H1 (cell line): ENCODE measurements at regions not wholly inside any gene's neighbourhood (a gene's known extent, or its start where the extent isn't known, plus 50 kb on each side); places are given as distances from the start of the nearest gene placed in this dataset.

Source experiments
- CTCF ChIA-PET: fragments of 300-600 bp; sonication (Branson Sonifier 250); formaldehyde crosslinking; loops from one replicate; lab custom pipeline; 2021; ENCODE audit not compliant: partially characterized antibody; lab: Charles Lee
- POLR2A ChIA-PET: fragments of 300-600 bp; sonication (Branson Sonifier 250); formaldehyde crosslinking; loops from one replicate; lab custom pipeline; 2021; ENCODE audit warnings: inconsistent platforms; ENCODE audit not compliant: partially characterized antibody; lab: Charles Lee
- DNase-seq, 2 experiments: peaks; one replicate each; pipeline versions ENCODE4 v3.0.0 to v3.0.0-alpha.2; 2010 to 2022; ENCODE audit warnings: low spot score in 2 of 2, low read depth in 1 of 2, mixed read lengths in 1 of 2
- FAIRE-seq: peaks from 2 replicates; lab custom pipeline; 2011; peaks lifted over from hg19 to GRCh38; lab: Jason Lieb, UNC
- H2AFZ ChIP-seq: 2 replicates; pipeline ENCODE4 v1.8.1; 2012; ENCODE audit warnings: low read length, inconsistent platforms
- H2AK5ac ChIP-seq: 2 replicates; pipeline ENCODE4 v1.6.1; 2013; ENCODE audit warnings: low read depth, low read length
- H2BK120ac ChIP-seq: replicated peaks from 2 replicates; pipeline ENCODE3; 2013; ENCODE audit warnings: low read depth, low read length, inconsistent platforms
- H2BK12ac ChIP-seq: 2 replicates; pipeline ENCODE4 v1.6.1; 2013; ENCODE audit warnings: low read depth, low read length
- H2BK15ac ChIP-seq: 2 replicates; pipeline ENCODE4 v1.6.1; 2013; ENCODE audit warnings: low read length
- H2BK20ac ChIP-seq: 2 replicates; pipeline ENCODE4 v1.6.1; 2013; ENCODE audit warnings: low read length
- H2BK5ac ChIP-seq: 2 replicates; pipeline ENCODE4 v1.6.1; 2013; ENCODE audit warnings: low read depth, low read length
- H3K14ac ChIP-seq: 2 replicates; pipeline ENCODE4 v1.6.1; 2013; ENCODE audit warnings: inconsistent platforms; ENCODE audit not compliant: insufficient read length
- H3K18ac ChIP-seq: 2 replicates; pipeline ENCODE4 v1.6.1; 2013; ENCODE audit warnings: low read length; ENCODE audit errors: extremely low read depth
- H3K23ac ChIP-seq: 2 replicates; pipeline ENCODE4 v1.6.1; 2013; ENCODE audit warnings: inconsistent platforms; ENCODE audit not compliant: insufficient read length
- H3K23me2 ChIP-seq: 2 replicates; pipeline ENCODE4 v1.6.1; 2013; ENCODE audit warnings: low read depth, low read length
- H3K27ac ChIP-seq: 2 replicates; pipeline ENCODE4 v1.6.1; 2011; ENCODE audit warnings: low read depth, low read length, inconsistent platforms
- H3K27me3 ChIP-seq, 4 experiments: replicated peaks in 1 of 4; 1 replicate in 1 of 4; 2 replicates in 3 of 4; pipeline versions ENCODE4 v1.6.1 to v1.8.1; 2011 to 2013; ENCODE audit warnings: low read length in 3 of 4, mild to moderate bottlenecking in 3 of 4, inconsistent platforms in 2 of 4, mixed read lengths in 2 of 4, moderate library complexity in 1 of 4; ENCODE audit not compliant: control insufficient read depth in 3 of 4, insufficient read depth in 3 of 4; ENCODE audit errors: extremely low read depth in 1 of 4
- H3K36me3 ChIP-seq, 4 experiments: 2 replicates each; pipeline versions ENCODE4 v1.6.1 to v1.8.1; 2011 to 2013; ENCODE audit warnings: mild to moderate bottlenecking in 4 of 4, low read length in 3 of 4, moderate library complexity in 2 of 4, control low read depth in 1 of 4, inconsistent platforms in 1 of 4; ENCODE audit not compliant: insufficient read depth in 4 of 4, control insufficient read depth in 2 of 4
- H3K4ac ChIP-seq: replicated peaks from 2 replicates; pipeline ENCODE3; 2013; ENCODE audit warnings: low read length, low read depth, mixed read lengths, inconsistent platforms; ENCODE audit not compliant: insufficient read length
- H3K4me1 ChIP-seq, 4 experiments: replicated peaks in 1 of 4; 1 replicate in 1 of 4; 2 replicates in 3 of 4; pipeline versions ENCODE4 v1.6.1 to v1.8.1; 2011 to 2013; ENCODE audit warnings: low read length in 3 of 4, inconsistent platforms in 2 of 4, mixed read lengths in 1 of 4; ENCODE audit not compliant: insufficient read depth in 4 of 4, control insufficient read depth in 3 of 4
- H3K4me2 ChIP-seq, 2 experiments: 2 replicates each; pipeline versions ENCODE4 v1.6.1 to v1.8.1; 2011 to 2013; ENCODE audit warnings: low read depth in 2 of 2, low read length in 2 of 2, control low read depth in 1 of 2, inconsistent platforms in 1 of 2, mild to moderate bottlenecking in 1 of 2; ENCODE audit not compliant: insufficient read depth in 1 of 2
- H3K4me3 ChIP-seq, 4 experiments: fragments of 200-600, 300-600 bp in 1 of 4; sonication (generic), shearing (Covaris generic), sonication (Bioruptor Twin) in 1 of 4; 2 replicates each; pipeline versions ENCODE4 v1.5.1 to v1.8.1; 2011 to 2016; ENCODE audit warnings: low read length in 4 of 4, low read depth in 3 of 4, control low read depth in 2 of 4, inconsistent platforms in 2 of 4, mild to moderate bottlenecking in 2 of 4, mixed read lengths in 1 of 4, moderate library complexity in 1 of 4; ENCODE audit not compliant: insufficient read depth in 2 of 4; ENCODE audit errors: extremely low read depth in 1 of 4
- H3K56ac ChIP-seq: replicated peaks from 2 replicates; pipeline ENCODE3; 2013; ENCODE audit warnings: low read depth, mild to moderate bottlenecking, mixed read lengths, low read length, inconsistent platforms; ENCODE audit not compliant: insufficient read length
- H3K79me1 ChIP-seq: 2 replicates; pipeline ENCODE4 v1.6.1; 2013; ENCODE audit warnings: low read depth, low read length, control low read depth
- H3K79me2 ChIP-seq, 2 experiments: 2 replicates each; pipeline versions ENCODE4 v1.6.1 to v1.8.1; 2012 to 2013; ENCODE audit warnings: low read length in 2 of 2, mild to moderate bottlenecking in 2 of 2, inconsistent platforms in 1 of 2; ENCODE audit not compliant: insufficient read depth in 2 of 2, control insufficient read depth in 1 of 2
- H3K9ac ChIP-seq, 4 experiments: replicated peaks in 1 of 4; 1 replicate in 1 of 4; 2 replicates in 3 of 4; pipeline versions ENCODE4 v1.6.1 to v1.8.1; 2011 to 2013; ENCODE audit warnings: low read depth in 3 of 4, low read length in 3 of 4, control low read depth in 2 of 4, mild to moderate bottlenecking in 2 of 4, moderate library complexity in 2 of 4, inconsistent platforms in 1 of 4; ENCODE audit errors: extremely low read depth in 1 of 4
- H3K9me3 ChIP-seq, 2 experiments: 2 replicates each; pipeline versions ENCODE4 v1.6.1 to v1.8.1; 2012 to 2013; ENCODE audit warnings: mild to moderate bottlenecking in 2 of 2, moderate library complexity in 2 of 2, control low read depth in 1 of 2, inconsistent platforms in 1 of 2, low read depth in 1 of 2, low read length in 1 of 2, mixed read lengths in 1 of 2; ENCODE audit not compliant: insufficient read depth in 2 of 2
- H4K20me1 ChIP-seq, 2 experiments: replicated peaks in 1 of 2; 2 replicates each; pipeline versions ENCODE3 to v1.8.1; 2011 to 2013; ENCODE audit warnings: inconsistent platforms in 2 of 2, low read length in 2 of 2, mild to moderate bottlenecking in 1 of 2; ENCODE audit not compliant: insufficient read depth in 2 of 2, control insufficient read depth in 1 of 2
- H4K5ac ChIP-seq: 2 replicates; pipeline ENCODE4 v1.6.1; 2013; ENCODE audit warnings: low read length, low read depth, mixed read lengths, inconsistent platforms; ENCODE audit not compliant: insufficient read length
- H4K8ac ChIP-seq: 2 replicates; pipeline ENCODE4 v1.8.0; 2013; ENCODE audit warnings: mild to moderate bottlenecking, moderate library complexity, low read length, inconsistent platforms; ENCODE audit not compliant: insufficient read depth; ENCODE audit errors: extremely low read depth
- H4K91ac ChIP-seq: replicated peaks from 2 replicates; pipeline ENCODE3; 2013; ENCODE audit warnings: low read length, mixed read lengths, inconsistent platforms; ENCODE audit not compliant: insufficient read length
- ATF3 ChIP-seq: IDR thresholded peaks from 2 replicates; pipeline ENCODE4 v1.6.1; 2011; ENCODE audit warnings: low read depth, mild to moderate bottlenecking, low read length; ENCODE audit not compliant: insufficient read depth
- CBX5 ChIP-seq: fragments of 300-800, 300-1000 bp; sonication (generic); IDR thresholded peaks from 2 replicates; pipeline ENCODE4 v1.7.1; 2016; ENCODE audit warnings: antibody characterized with exemption, low read length, low read depth
- CTBP2 ChIP-seq: IDR thresholded peaks from 2 replicates; pipeline ENCODE4 v1.7.0; 2011; ENCODE audit warnings: borderline replicate concordance, mild to moderate bottlenecking, moderate library complexity, mixed read lengths, low read length; ENCODE audit not compliant: insufficient read depth, insufficient read length
- E2F6 ChIP-seq: IDR thresholded peaks from 2 replicates; pipeline ENCODE4 v1.6.1; 2012; ENCODE audit warnings: inconsistent platforms
- EP300 ChIP-seq, 2 experiments: IDR thresholded peaks; 1 replicate in 1 of 2; 2 replicates in 1 of 2; pipeline ENCODE4 v1.6.1; 2011 to 2012; ENCODE audit warnings: low read depth in 2 of 2, low read length in 2 of 2, mild to moderate bottlenecking in 2 of 2, borderline replicate concordance in 1 of 2, inconsistent platforms in 1 of 2, moderate library complexity in 1 of 2
- GABPA ChIP-seq: IDR thresholded peaks from 2 replicates; pipeline ENCODE4 v1.6.1; 2011; ENCODE audit warnings: mild to moderate bottlenecking, low read length, moderate library complexity, borderline replicate concordance; ENCODE audit not compliant: insufficient read depth
- MAFK ChIP-seq: IDR thresholded peaks from 2 replicates; pipeline ENCODE4 v1.6.1; 2012; ENCODE audit warnings: low read depth, mild to moderate bottlenecking, improper control_type of control experiment, low read length
- SP1 ChIP-seq: IDR thresholded peaks from 2 replicates; pipeline ENCODE4 v1.6.1; 2011; ENCODE audit warnings: low read depth, low read length
- TAF7 ChIP-seq: optimal IDR thresholded peaks from 2 replicates; pipeline ENCODE3; 2011; ENCODE audit warnings: low read depth, mild to moderate bottlenecking, inconsistent platforms, low read length, moderate library complexity, borderline replicate concordance
- WGBS, 2 experiments: shearing (Covaris generic) in 1 of 2; methylation state at CpG; one replicate each; pipeline versions ENCODE4 v1.1.6 to v1.1.7; 2013 to 2015; ENCODE audit warnings: low lambda C conversion rate in 2 of 2, mixed read lengths in 2 of 2, inconsistent platforms in 1 of 2, low coverage in 1 of 2, missing lambda C conversion rate in 1 of 2; ENCODE audit not compliant: insufficient replicate concordance in 2 of 2, insufficient coverage in 1 of 2, insufficient read length in 1 of 2; ENCODE audit errors: extremely low coverage in 1 of 2, missing lambda C conversion rate in 1 of 2; 5-methylcytosine and 5-hydroxymethylcytosine counted together
- TF ChIP-seq, protein P1 (sequence below): IDR thresholded peaks from 2 replicates; pipeline ENCODE4 v1.6.1; 2011; ENCODE audit warnings: low read length, improper control_type of control experiment

DNA sequence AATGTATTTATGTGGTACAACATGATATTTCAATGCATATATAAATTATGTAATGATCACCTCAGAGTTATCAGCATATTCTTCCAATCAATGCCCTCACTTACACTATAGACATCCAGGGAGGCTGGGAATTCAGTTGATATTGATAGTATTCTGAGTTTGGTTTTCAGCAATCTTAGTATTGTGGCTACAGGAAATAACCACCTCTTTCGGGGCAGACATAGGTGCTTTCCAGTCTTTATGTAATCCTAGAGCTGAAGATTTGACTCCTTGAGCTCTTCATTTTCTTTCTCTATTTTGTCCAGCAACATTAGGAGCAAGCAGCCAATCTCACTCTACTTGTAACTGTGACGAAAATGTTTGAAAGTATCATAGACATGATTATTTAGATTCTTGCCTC, 712.7 kb upstream of the KIRREL3 start:
- H2BK5ac ChIP-seq, result no peak overlapping the region
- DNase-seq (no peak), FAIRE-seq (no peak)
- no peak overlapping the region for H3K9ac ChIP-seq
- H2BK15ac ChIP-seq, result no peak overlapping the region
- POLR2A ChIA-PET, result no interaction called here
- H3K18ac ChIP-seq, result no peak overlapping the region
- no peaks in the 10 kb centered on the region for H3K27me3 ChIP-seq
- H2AFZ ChIP-seq, result no peak overlapping the region
- no peak overlapping the region for H2BK120ac ChIP-seq
- no peak overlapping the region for H3K4ac ChIP-seq
- no peak overlapping the region for H3K14ac ChIP-seq
- no peaks in the 10 kb centered on the region for H3K4me1 ChIP-seq
- WGBS, 2 experiments, result 92% methylated on average over 2 of the region's 2 CpGs; no CpG with 5 or more reads in 1 of the 2 experiments
- CTCF ChIA-PET, result no interaction called here
- H3K23ac ChIP-seq, result no peak overlapping the region
- no peak overlapping the region for H3K27ac ChIP-seq
- H2BK12ac ChIP-seq, result no peak overlapping the region
- H3K4me3 ChIP-seq, result no peak overlapping the region
- H3K23me2 ChIP-seq, result no peaks in the 10 kb centered on the region
- no peak overlapping the region for H2BK20ac ChIP-seq
- no peak overlapping the region for H4K91ac ChIP-seq
- H4K20me1 ChIP-seq, result no peaks in the 10 kb centered on the region
- no peaks in the 10 kb centered on the region for H3K9me3 ChIP-seq
- no peaks in the 10 kb centered on the region for H3K79me2 ChIP-seq
- H3K79me1 ChIP-seq, result no peaks in the 10 kb centered on the region
- H3K56ac ChIP-seq, result no peak overlapping the region
- H4K5ac ChIP-seq, result no peak overlapping the region
- no peak overlapping the region for H2AK5ac ChIP-seq
- H3K4me2 ChIP-seq, result no peak overlapping the region
- no peaks in the 10 kb centered on the region for H3K36me3 ChIP-seq
- H4K8ac ChIP-seq, result no peak overlapping the region
- TF ChIP-seq CBX5 (no peak), GABPA (no peak), TAF7 (no peak), E2F6 (no peak), EP300 (IDR thresholded peaks at IDR 0.05; ENCODE audit: borderline replicate concordance in 1 of 2, low read depth in 2 of 2, low read length in 2 of 2) (no peak), ATF3 (no peak), SP1 (no peak), MAFK (no peak), CTBP2 (no peak)
- TF ChIP-seq, protein P1, sequence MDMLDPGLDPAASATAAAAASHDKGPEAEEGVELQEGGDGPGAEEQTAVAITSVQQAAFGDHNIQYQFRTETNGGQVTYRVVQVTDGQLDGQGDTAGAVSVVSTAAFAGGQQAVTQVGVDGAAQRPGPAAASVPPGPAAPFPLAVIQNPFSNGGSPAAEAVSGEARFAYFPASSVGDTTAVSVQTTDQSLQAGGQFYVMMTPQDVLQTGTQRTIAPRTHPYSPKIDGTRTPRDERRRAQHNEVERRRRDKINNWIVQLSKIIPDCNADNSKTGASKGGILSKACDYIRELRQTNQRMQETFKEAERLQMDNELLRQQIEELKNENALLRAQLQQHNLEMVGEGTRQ, result no peak
